ENCODE measurements at regions not wholly inside any gene's neighbourhood (a gene's known extent, or its start where the extent isn't known, plus 50 kb on each side); places are given as distances from the start of the nearest gene placed in this dataset.

GRCh38 chr17:5958850-5959249 lies 111.3 kb upstream of the WSCD1 start:
- DNase-seq (ENCODE audit: extremely low spot score) = no peak
- intact Hi-C loops (cut with DNase I) = no loop called here
- Histone ChIP-seq H3K4me3 (no peak overlapping the region), H3K9me3 (peaks cover 0 to 25% (median 16%) of the 10 kb centered on the region in 4 donors), H3K27ac (replicated peaks in 1 of 4) (no peak overlapping the region), H3K27me3 (peaks cover 0 to 25% (median 0%) of the 10 kb centered on the region in 4 donors), H3K36me3 (no peaks in the 10 kb centered on the region), H3K4me1 (no peaks in the 10 kb centered on the region)
- TF ChIP-seq POLR2A (IDR thresholded peaks at IDR 0.05; ENCODE audit: low read depth) (no peak), EP300 (IDR thresholded peaks at IDR 0.05) (no peak), CTCF (IDR thresholded peaks at IDR 0.05) (no peak)
- 79% methylated on average over 4 of the region's 4 CpGs for WGBS

GRCh38 chr17:5962371-5962770 lies 107.8 kb upstream of the WSCD1 start:
- no peak overlapping the region for H3K4me3 ChIP-seq
- H3K27me3 ChIP-seq = peaks cover 0 to 12% (median 0%) of the 10 kb centered on the region in 4 donors
- H3K9me3 ChIP-seq = peaks cover 0 to 8% (median 3%) of the 10 kb centered on the region in 4 donors
- TF ChIP-seq POLR2AphosphoS5 (IDR thresholded peaks at IDR 0.05) (no peak), EP300 (IDR thresholded peaks at IDR 0.05) (no peak)
- no peak overlapping the region for H3K27ac ChIP-seq (replicated peaks in 1 of 4)
- WGBS = 79% methylated on average over 4 of the region's 4 CpGs
- DNase-seq (ENCODE audit: extremely low spot score) = no peak
- H3K36me3 ChIP-seq = no peaks in the 10 kb centered on the region
- intact Hi-C loops (cut with DNase I) = no loop called here
- H3K4me1 ChIP-seq = no peaks in the 10 kb centered on the region

GRCh38 chr17:5971969-5972368 lies 98.2 kb upstream of the WSCD1 start:
- Histone ChIP-seq H3K27me3 (peaks cover 0 to 5% (median 2%) of the 10 kb centered on the region in 4 donors), H3K4me1 (no peaks in the 10 kb centered on the region), H3K36me3 (no peaks in the 10 kb centered on the region), H3K4me3 (no peak overlapping the region), H3K9me3 (peaks cover 0 to 24% (median 19%) of the 10 kb centered on the region in 4 donors), H3K27ac (replicated peaks in 1 of 4) (no peak overlapping the region)
- 100% methylated on average over 1 of the region's 1 CpG for WGBS
- DNase-seq (ENCODE audit: extremely low spot score) = no peak
- intact Hi-C loops (cut with DNase I) = no loop called here
- TF ChIP-seq CTCF (IDR thresholded peaks at IDR 0.05) (no peak), EP300 (IDR thresholded peaks at IDR 0.05) (no peak), POLR2A (IDR thresholded peaks at IDR 0.05; ENCODE audit: low read depth) (no peak), POLR2AphosphoS5 (IDR thresholded peaks at IDR 0.05) (no peak)

GRCh38 chr17:5973410-5973809 lies 96.8 kb upstream of the WSCD1 start:
- intact Hi-C loops (cut with DNase I) = no loop called here
- H3K4me3 ChIP-seq = no peak overlapping the region
- DNase-seq (ENCODE audit: extremely low spot score) = no peak
- TF ChIP-seq POLR2A (IDR thresholded peaks at IDR 0.05; ENCODE audit: low read depth) (no peak), EP300 (IDR thresholded peaks at IDR 0.05) (no peak), POLR2AphosphoS5 (IDR thresholded peaks at IDR 0.05) (no peak), CTCF (IDR thresholded peaks at IDR 0.05) (no peak)
- H3K4me1 ChIP-seq = no peaks in the 10 kb centered on the region
- no CpG with 5 or more reads among the region's 3 CpGs for WGBS
- H3K9me3 ChIP-seq = peaks cover 0 to 20% (median 13%) of the 10 kb centered on the region in 4 donors
- H3K27me3 ChIP-seq = peaks cover 0 to 16% (median 2%) of the 10 kb centered on the region in 4 donors
- no peak overlapping the region for H3K27ac ChIP-seq (replicated peaks in 1 of 4)
- no peaks in the 10 kb centered on the region for H3K36me3 ChIP-seq

GRCh38 chr17:5975661-5976060 lies 94.5 kb upstream of the WSCD1 start:
- H3K9me3 ChIP-seq = peaks cover 0 to 20% (median 13%) of the 10 kb centered on the region in 4 donors
- H3K4me1 ChIP-seq = no peaks in the 10 kb centered on the region
- peaks cover 0 to 15% (median under 1%) of the 10 kb centered on the region in 4 donors for H3K27me3 ChIP-seq
- 0% methylated on average over 2 of the region's 3 CpGs for WGBS
- TF ChIP-seq EP300 (IDR thresholded peaks at IDR 0.05) (no peak), CTCF (IDR thresholded peaks at IDR 0.05) (no peak), POLR2A (IDR thresholded peaks at IDR 0.05; ENCODE audit: low read depth) (no peak), POLR2AphosphoS5 (IDR thresholded peaks at IDR 0.05) (no peak)
- intact Hi-C loops (cut with DNase I) = no loop called here
- H3K36me3 ChIP-seq = no peaks in the 10 kb centered on the region
- H3K4me3 ChIP-seq = no peak overlapping the region
- DNase-seq (ENCODE audit: extremely low spot score) = peak; percentile 89
- H3K27ac ChIP-seq (replicated peaks in 1 of 4) = no peak overlapping the region

Data from esophagus muscularis mucosa (tissue), 4 donors.